Ovary (tissue), 3 donors: ENCODE measurements at regions not wholly inside any gene's neighbourhood (a gene's known extent, or its start where the extent isn't known, plus 50 kb on each side); places are given as distances from the start of the nearest gene placed in this dataset.

Experiments
- EP300 ChIP-seq: sonication (generic); formaldehyde crosslinking; IDR thresholded peaks from one replicate; pipeline ENCODE4 v1.6.1; 2017; ENCODE audit warnings: antibody characterized with exemption
- POLR2A ChIP-seq: fragments of 450-650 bp; IDR thresholded peaks from one replicate; pipeline ENCODE4 v1.6.1; 2017; ENCODE audit warnings: antibody characterized with exemption, mild to moderate bottlenecking, moderate library complexity
- TF ChIP-seq, protein P1 (sequence below), 3 donors: fragments of 450-650 bp in 2 of 3; fragments of 200-600 bp in 1 of 3; IDR thresholded peaks; one replicate each; pipeline versions ENCODE4 v1.5.1 to v1.8.0; 2016 to 2022; ENCODE audit warnings: antibody characterized with exemption in 3 of 3, mild to moderate bottlenecking in 1 of 3
- donor health status: DM: no; HTN: no; CAD: no.

DNA sequence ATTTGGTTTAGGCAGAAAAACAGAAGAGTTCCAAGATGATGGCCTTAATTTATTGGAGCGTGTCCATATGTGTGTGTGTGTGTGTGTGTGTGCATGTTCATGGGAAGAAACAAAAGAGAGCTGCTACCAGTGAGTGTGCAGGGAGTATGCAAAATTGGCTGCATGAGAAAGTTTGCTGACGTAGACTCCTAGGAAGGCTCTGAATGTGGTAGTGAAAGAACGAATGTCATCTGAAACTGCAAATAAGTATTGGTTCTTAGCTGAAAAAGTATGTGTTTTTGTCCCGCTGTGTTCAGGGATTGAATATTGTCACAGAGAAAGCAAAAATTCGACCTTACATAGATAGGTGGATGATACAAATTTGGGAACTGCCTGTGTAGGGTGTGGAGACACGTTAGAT, 542.6 kb upstream of the COX7C start:
- TF ChIP-seq, protein P1, sequence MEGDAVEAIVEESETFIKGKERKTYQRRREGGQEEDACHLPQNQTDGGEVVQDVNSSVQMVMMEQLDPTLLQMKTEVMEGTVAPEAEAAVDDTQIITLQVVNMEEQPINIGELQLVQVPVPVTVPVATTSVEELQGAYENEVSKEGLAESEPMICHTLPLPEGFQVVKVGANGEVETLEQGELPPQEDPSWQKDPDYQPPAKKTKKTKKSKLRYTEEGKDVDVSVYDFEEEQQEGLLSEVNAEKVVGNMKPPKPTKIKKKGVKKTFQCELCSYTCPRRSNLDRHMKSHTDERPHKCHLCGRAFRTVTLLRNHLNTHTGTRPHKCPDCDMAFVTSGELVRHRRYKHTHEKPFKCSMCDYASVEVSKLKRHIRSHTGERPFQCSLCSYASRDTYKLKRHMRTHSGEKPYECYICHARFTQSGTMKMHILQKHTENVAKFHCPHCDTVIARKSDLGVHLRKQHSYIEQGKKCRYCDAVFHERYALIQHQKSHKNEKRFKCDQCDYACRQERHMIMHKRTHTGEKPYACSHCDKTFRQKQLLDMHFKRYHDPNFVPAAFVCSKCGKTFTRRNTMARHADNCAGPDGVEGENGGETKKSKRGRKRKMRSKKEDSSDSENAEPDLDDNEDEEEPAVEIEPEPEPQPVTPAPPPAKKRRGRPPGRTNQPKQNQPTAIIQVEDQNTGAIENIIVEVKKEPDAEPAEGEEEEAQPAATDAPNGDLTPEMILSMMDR (IDR thresholded peaks at IDR 0.05) = no peak
- TF ChIP-seq EP300 (no peak), POLR2A (no peak)
